WTC11 (cell line): ENCODE measurements at regions not wholly inside any gene's neighbourhood (a gene's known extent, or its start where the extent isn't known, plus 50 kb on each side); places are given as distances from the start of the nearest gene placed in this dataset.
"Not testable (repeated sequence)": the region's sequence is repeated elsewhere in the genome, so short reads cannot be mapped to it uniquely, and the experiment has no call there.

ENCODE experiments used
- ATAC-seq: fragments of 200-7000 bp; cut with Tn5 transposase; 2 replicates; pipeline ENCODE4 v1.10.0; 2021; ENCODE audit warnings: mild to moderate bottlenecking, moderate library complexity
- CTCF ChIA-PET: fragments of 300-600 bp; sonication (Branson Sonifier 250); formaldehyde crosslinking; loops from one replicate; lab custom pipeline; 2021; ENCODE audit warnings: antibody characterized with exemption; lab: Charles Lee
- POLR2A ChIA-PET: fragments of 350-600 bp; sonication (Branson Sonifier 250); formaldehyde crosslinking; loops from one replicate; lab custom pipeline; 2021; ENCODE audit warnings: antibody characterized with exemption; lab: Charles Lee
- DNase-seq: peaks from one replicate; pipeline ENCODE4 v3.0.0; 2021; ENCODE audit warnings: low spot score
- H3K27ac Mint-ChIP-seq: 2 replicates; pipeline ENCODE4 v1.8.0; 2021; ENCODE audit warnings: mixed read lengths
- H3K27me3 Mint-ChIP-seq: 2 replicates; pipeline ENCODE4 v1.8.0; 2021; ENCODE audit warnings: low read depth, mild to moderate bottlenecking, moderate library complexity, mixed read lengths
- H3K36me3 Mint-ChIP-seq: 2 replicates; pipeline ENCODE4 v1.8.0; 2021; ENCODE audit warnings: mixed read lengths
- H3K4me1 Mint-ChIP-seq: 2 replicates; pipeline ENCODE4 v1.8.0; 2022; ENCODE audit warnings: mixed read lengths
- H3K4me3 Mint-ChIP-seq: 2 replicates; pipeline ENCODE4 v1.8.0; 2021; ENCODE audit warnings: mild to moderate bottlenecking, moderate library complexity, mixed read lengths
- H3K9me3 Mint-ChIP-seq: 2 replicates; pipeline ENCODE4 v1.8.0; 2021; ENCODE audit warnings: mixed read lengths
- FOXK1 ChIP-seq: sonication (generic); formaldehyde crosslinking; IDR thresholded peaks from 2 replicates; pipeline ENCODE4 v1.8.0; 2022; ENCODE audit warnings: mild to moderate bottlenecking, moderate library complexity, missing genetic modification reagents
- KAT7 ChIP-seq: sonication (generic); formaldehyde crosslinking; IDR thresholded peaks from 2 replicates; pipeline ENCODE4 v1.8.1; 2023; ENCODE audit warnings: missing genetic modification reagents, mild to moderate bottlenecking, borderline replicate concordance
- MYBL2 ChIP-seq: sonication (generic); formaldehyde crosslinking; IDR thresholded peaks from 2 replicates; pipeline ENCODE4 v1.8.1; 2023; ENCODE audit warnings: mild to moderate bottlenecking, moderate library complexity, missing genetic modification reagents
- TEAD4 ChIP-seq: sonication (generic); formaldehyde crosslinking; IDR thresholded peaks from 2 replicates; pipeline ENCODE4 v1.8.0; 2022; ENCODE audit warnings: mild to moderate bottlenecking, missing genetic modification reagents
- ZNF396 ChIP-seq: fragments of 250-450 bp; sonication (Bioruptor Pico); IDR thresholded peaks from 2 replicates; pipeline ENCODE4 v1.8.0; 2021; ENCODE audit warnings: mild to moderate bottlenecking, moderate library complexity, borderline replicate concordance
- TF ChIP-seq, protein P1 (sequence below): sonication (generic); formaldehyde crosslinking; IDR thresholded peaks from 2 replicates; pipeline ENCODE4 v1.8.1; 2023; ENCODE audit warnings: mild to moderate bottlenecking, missing genetic modification reagents, borderline replicate concordance
- TF ChIP-seq, protein P2 (sequence below): fragments of 250-450 bp; sonication (Bioruptor Pico); IDR thresholded peaks from 2 replicates; pipeline ENCODE4 v1.9.0; 2021; ENCODE audit warnings: mild to moderate bottlenecking
- TF ChIP-seq, protein P3 (sequence below): sonication (generic); formaldehyde crosslinking; IDR thresholded peaks from 2 replicates; pipeline ENCODE4 v1.8.0; 2023; ENCODE audit warnings: missing genetic modification reagents, mild to moderate bottlenecking, borderline replicate concordance
- TF ChIP-seq, protein P4 (sequence below): sonication (generic); formaldehyde crosslinking; IDR thresholded peaks from 2 replicates; pipeline ENCODE4 v1.8.1; 2022; ENCODE audit warnings: low read depth, mild to moderate bottlenecking, moderate library complexity, missing genetic modification reagents, borderline replicate concordance
- TF ChIP-seq, protein P5 (sequence below): sonication (generic); formaldehyde crosslinking; IDR thresholded peaks from 2 replicates; pipeline ENCODE4 v1.8.1; 2023; ENCODE audit warnings: mild to moderate bottlenecking, missing genetic modification reagents, moderate library complexity
- TF ChIP-seq, protein P6 (sequence below): sonication (generic); formaldehyde crosslinking; IDR thresholded peaks from 2 replicates; pipeline ENCODE4 v1.8.1; 2022; ENCODE audit warnings: mild to moderate bottlenecking, moderate library complexity, missing genetic modification reagents
- TF ChIP-seq, protein P7 (sequence below): fragments of 250-450 bp; sonication (Bioruptor Pico); IDR thresholded peaks from 2 replicates; pipeline ENCODE4 v1.8.0; 2021; ENCODE audit warnings: mild to moderate bottlenecking

DNA sequence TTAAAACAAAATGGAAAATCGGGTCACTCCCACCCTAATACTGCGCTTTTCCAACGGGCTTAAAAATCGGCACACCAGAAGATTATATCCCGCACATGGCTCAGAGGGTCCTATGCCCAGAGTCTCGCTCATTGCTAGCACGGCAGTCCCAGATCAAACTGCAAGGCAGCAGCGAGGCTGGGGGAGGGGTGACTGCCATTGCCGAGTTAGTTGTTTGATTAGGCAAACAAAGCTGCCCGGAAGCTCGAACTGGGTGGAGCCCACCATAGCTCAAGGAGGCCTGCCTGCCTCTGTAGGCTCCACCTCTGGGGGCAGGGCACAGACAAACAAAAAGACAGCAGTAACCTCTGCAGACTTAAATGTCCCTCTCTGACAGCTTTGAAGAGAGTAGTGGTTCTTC is 100.7 kb upstream of the KLHL1 start:
- ATAC-seq, H3K27ac Mint-ChIP-seq, H3K4me1 Mint-ChIP-seq, CTCF ChIA-PET, H3K4me3 Mint-ChIP-seq, POLR2A ChIA-PET, H3K27me3 Mint-ChIP-seq, DNase-seq: not testable (repeated sequence)
- Mint-ChIP-seq H3K9me3 (peaks cover 44% of the 10 kb centered on the region), H3K36me3 (peaks cover 39% of the 10 kb centered on the region)

DNA sequence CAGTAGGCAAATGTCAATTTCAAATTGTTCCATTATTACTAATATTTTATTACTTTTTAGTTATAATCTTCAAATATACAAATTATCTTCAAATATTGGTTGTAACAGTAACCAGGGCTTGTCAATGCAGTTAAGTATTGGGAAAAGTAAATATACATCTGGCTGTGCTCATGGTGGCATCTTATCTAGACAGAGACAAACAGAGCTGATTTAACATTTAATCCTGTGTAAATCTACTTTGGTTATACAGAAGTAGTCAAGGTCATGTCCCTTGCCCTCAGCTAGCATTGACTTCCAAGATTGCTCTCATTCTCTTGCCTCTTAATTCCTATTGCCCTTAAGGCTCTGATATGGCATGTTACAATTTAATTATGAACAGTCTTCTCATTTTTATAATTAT is 98.4 kb upstream of the KLHL1 start:
- Mint-ChIP-seq H3K27me3 (peaks cover 8% of the 10 kb centered on the region; the same call in 1 of the 2 replicates), H3K4me1 (no peaks in the 10 kb centered on the region), H3K27ac (no peak overlapping the region), H3K4me3 (no peak overlapping the region), H3K36me3 (peaks cover 39% of the 10 kb centered on the region), H3K9me3 (peaks cover 57% of the 10 kb centered on the region)
- ATAC-seq (no peak), DNase-seq (no peak)
- TF ChIP-seq, protein P1, sequence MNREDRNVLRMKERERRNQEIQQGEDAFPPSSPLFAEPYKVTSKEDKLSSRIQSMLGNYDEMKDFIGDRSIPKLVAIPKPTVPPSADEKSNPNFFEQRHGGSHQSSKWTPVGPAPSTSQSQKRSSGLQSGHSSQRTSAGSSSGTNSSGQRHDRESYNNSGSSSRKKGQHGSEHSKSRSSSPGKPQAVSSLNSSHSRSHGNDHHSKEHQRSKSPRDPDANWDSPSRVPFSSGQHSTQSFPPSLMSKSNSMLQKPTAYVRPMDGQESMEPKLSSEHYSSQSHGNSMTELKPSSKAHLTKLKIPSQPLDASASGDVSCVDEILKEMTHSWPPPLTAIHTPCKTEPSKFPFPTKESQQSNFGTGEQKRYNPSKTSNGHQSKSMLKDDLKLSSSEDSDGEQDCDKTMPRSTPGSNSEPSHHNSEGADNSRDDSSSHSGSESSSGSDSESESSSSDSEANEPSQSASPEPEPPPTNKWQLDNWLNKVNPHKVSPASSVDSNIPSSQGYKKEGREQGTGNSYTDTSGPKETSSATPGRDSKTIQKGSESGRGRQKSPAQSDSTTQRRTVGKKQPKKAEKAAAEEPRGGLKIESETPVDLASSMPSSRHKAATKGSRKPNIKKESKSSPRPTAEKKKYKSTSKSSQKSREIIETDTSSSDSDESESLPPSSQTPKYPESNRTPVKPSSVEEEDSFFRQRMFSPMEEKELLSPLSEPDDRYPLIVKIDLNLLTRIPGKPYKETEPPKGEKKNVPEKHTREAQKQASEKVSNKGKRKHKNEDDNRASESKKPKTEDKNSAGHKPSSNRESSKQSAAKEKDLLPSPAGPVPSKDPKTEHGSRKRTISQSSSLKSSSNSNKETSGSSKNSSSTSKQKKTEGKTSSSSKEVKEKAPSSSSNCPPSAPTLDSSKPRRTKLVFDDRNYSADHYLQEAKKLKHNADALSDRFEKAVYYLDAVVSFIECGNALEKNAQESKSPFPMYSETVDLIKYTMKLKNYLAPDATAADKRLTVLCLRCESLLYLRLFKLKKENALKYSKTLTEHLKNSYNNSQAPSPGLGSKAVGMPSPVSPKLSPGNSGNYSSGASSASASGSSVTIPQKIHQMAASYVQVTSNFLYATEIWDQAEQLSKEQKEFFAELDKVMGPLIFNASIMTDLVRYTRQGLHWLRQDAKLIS (CRISPR knock-in tag), result no peak
- TF ChIP-seq, protein P2, sequence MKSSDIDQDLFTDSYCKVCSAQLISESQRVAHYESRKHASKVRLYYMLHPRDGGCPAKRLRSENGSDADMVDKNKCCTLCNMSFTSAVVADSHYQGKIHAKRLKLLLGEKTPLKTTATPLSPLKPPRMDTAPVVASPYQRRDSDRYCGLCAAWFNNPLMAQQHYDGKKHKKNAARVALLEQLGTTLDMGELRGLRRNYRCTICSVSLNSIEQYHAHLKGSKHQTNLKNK (CRISPR knock-in tag), result no peak
- TF ChIP-seq, protein P3, sequence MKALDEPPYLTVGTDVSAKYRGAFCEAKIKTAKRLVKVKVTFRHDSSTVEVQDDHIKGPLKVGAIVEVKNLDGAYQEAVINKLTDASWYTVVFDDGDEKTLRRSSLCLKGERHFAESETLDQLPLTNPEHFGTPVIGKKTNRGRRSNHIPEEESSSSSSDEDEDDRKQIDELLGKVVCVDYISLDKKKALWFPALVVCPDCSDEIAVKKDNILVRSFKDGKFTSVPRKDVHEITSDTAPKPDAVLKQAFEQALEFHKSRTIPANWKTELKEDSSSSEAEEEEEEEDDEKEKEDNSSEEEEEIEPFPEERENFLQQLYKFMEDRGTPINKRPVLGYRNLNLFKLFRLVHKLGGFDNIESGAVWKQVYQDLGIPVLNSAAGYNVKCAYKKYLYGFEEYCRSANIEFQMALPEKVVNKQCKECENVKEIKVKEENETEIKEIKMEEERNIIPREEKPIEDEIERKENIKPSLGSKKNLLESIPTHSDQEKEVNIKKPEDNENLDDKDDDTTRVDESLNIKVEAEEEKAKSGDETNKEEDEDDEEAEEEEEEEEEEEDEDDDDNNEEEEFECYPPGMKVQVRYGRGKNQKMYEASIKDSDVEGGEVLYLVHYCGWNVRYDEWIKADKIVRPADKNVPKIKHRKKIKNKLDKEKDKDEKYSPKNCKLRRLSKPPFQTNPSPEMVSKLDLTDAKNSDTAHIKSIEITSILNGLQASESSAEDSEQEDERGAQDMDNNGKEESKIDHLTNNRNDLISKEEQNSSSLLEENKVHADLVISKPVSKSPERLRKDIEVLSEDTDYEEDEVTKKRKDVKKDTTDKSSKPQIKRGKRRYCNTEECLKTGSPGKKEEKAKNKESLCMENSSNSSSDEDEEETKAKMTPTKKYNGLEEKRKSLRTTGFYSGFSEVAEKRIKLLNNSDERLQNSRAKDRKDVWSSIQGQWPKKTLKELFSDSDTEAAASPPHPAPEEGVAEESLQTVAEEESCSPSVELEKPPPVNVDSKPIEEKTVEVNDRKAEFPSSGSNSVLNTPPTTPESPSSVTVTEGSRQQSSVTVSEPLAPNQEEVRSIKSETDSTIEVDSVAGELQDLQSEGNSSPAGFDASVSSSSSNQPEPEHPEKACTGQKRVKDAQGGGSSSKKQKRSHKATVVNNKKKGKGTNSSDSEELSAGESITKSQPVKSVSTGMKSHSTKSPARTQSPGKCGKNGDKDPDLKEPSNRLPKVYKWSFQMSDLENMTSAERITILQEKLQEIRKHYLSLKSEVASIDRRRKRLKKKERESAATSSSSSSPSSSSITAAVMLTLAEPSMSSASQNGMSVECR (CRISPR knock-in tag), result no peak
- TF ChIP-seq, protein P4, sequence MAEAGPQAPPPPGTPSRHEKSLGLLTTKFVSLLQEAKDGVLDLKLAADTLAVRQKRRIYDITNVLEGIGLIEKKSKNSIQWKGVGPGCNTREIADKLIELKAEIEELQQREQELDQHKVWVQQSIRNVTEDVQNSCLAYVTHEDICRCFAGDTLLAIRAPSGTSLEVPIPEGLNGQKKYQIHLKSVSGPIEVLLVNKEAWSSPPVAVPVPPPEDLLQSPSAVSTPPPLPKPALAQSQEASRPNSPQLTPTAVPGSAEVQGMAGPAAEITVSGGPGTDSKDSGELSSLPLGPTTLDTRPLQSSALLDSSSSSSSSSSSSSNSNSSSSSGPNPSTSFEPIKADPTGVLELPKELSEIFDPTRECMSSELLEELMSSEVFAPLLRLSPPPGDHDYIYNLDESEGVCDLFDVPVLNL (CRISPR knock-in tag), result no peak
- TF ChIP-seq, protein P5, sequence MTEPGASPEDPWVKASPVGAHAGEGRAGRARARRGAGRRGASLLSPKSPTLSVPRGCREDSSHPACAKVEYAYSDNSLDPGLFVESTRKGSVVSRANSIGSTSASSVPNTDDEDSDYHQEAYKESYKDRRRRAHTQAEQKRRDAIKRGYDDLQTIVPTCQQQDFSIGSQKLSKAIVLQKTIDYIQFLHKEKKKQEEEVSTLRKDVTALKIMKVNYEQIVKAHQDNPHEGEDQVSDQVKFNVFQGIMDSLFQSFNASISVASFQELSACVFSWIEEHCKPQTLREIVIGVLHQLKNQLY (CRISPR knock-in tag), result no peak
- TF ChIP-seq, protein P6, sequence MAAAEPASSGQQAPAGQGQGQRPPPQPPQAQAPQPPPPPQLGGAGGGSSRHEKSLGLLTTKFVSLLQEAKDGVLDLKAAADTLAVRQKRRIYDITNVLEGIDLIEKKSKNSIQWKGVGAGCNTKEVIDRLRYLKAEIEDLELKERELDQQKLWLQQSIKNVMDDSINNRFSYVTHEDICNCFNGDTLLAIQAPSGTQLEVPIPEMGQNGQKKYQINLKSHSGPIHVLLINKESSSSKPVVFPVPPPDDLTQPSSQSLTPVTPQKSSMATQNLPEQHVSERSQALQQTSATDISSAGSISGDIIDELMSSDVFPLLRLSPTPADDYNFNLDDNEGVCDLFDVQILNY (CRISPR knock-in tag), result no peak
- TF ChIP-seq, protein P7, sequence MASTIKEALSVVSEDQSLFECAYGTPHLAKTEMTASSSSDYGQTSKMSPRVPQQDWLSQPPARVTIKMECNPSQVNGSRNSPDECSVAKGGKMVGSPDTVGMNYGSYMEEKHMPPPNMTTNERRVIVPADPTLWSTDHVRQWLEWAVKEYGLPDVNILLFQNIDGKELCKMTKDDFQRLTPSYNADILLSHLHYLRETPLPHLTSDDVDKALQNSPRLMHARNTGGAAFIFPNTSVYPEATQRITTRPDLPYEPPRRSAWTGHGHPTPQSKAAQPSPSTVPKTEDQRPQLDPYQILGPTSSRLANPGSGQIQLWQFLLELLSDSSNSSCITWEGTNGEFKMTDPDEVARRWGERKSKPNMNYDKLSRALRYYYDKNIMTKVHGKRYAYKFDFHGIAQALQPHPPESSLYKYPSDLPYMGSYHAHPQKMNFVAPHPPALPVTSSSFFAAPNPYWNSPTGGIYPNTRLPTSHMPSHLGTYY (CRISPR knock-in tag), result no peak
- TF ChIP-seq ZNF396 (CRISPR knock-in tag) (no peak), KAT7 (CRISPR knock-in tag) (no peak), TEAD4 (CRISPR knock-in tag) (no peak), MYBL2 (CRISPR knock-in tag) (no peak), FOXK1 (CRISPR knock-in tag) (no peak)
- ChIA-PET CTCF (no interaction called here), POLR2A (no interaction called here)
